BLaER1 treated with 17β-estradiol and CSF1 and Interleukin-3, amounts not matched to agents 10 nM and 100 nM (cell line): ENCODE measurements at regions not wholly inside any gene's neighbourhood (a gene's known extent, or its start where the extent isn't known, plus 50 kb on each side); places are given as distances from the start of the nearest gene placed in this dataset.

Source experiments
- H3K27ac ChIP-seq, 11 experiments: shearing (Covaris generic); formaldehyde crosslinking; 2 replicates each; pipeline ENCODE4 v1.8.1; 2022
- H3K27me3 ChIP-seq, 11 experiments: shearing (Covaris generic); formaldehyde crosslinking; 2 replicates each; pipeline ENCODE4 v1.8.1; 2022
- H3K36me3 ChIP-seq, 11 experiments: shearing (Covaris generic); formaldehyde crosslinking; 2 replicates each; pipeline ENCODE4 v1.8.1; 2022
- H3K4me1 ChIP-seq, 10 experiments: shearing (Covaris generic); formaldehyde crosslinking; 2 replicates each; pipeline ENCODE4 v1.8.1; 2022
- H3K4me2 ChIP-seq, 11 experiments: shearing (Covaris generic); formaldehyde crosslinking; 2 replicates each; pipeline ENCODE4 v1.8.1; 2022
- H3K4me3 ChIP-seq, 10 experiments: shearing (Covaris generic); formaldehyde crosslinking; 2 replicates each; pipeline ENCODE4 v1.8.1; 2022
- H3K9ac ChIP-seq, 11 experiments: shearing (Covaris generic); formaldehyde crosslinking; 2 replicates each; pipeline ENCODE4 v1.8.1; 2022
- H3K9me3 ChIP-seq, 11 experiments: shearing (Covaris generic); formaldehyde crosslinking; replicated peaks in 1 of 11; 2 replicates each; pipeline ENCODE4 v1.8.1; 2022
- H4K20me1 ChIP-seq, 11 experiments: shearing (Covaris generic); formaldehyde crosslinking; 2 replicates each; pipeline ENCODE4 v1.8.1; 2022
- Cebpa-rat ChIP-seq, 11 experiments: shearing (Covaris generic); IDR thresholded peaks; 2 replicates each; pipeline ENCODE4 v1.8.1; 2022

DNA sequence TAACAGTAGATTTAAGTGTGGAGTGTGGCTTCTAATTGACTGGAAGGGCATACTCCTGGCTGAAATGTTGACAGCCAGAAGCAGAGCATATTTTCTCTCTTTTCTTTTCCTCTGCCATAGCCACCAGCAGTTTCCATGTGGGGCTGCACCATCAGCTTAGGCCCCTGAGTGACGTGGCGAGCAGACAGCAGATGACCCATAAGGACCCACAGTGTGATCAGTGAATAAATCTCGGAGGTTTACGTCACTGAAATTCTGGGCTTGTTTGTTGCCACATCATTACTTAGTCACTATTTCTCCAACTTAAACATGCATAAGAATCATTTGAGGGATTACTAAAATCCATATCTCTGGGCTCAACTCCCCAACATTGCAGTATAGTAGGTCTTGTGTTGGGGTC lies 549.7 kb upstream of the TMEM132C start:
- Histone ChIP-seq H3K27me3 (no peaks in the 10 kb centered on the region), H3K27ac (no peak overlapping the region), H3K9ac (no peak overlapping the region), H4K20me1 (no peaks in the 10 kb centered on the region), H3K36me3 (no peaks in the 10 kb centered on the region), H3K4me2 (no peak overlapping the region), H3K4me3 (no peak overlapping the region), H3K9me3 (no peaks in the 10 kb centered on the region), H3K4me1 (no peaks in the 10 kb centered on the region)
- no peak for TF ChIP-seq Cebpa-rat (IDR thresholded peaks at IDR 0.05)

DNA sequence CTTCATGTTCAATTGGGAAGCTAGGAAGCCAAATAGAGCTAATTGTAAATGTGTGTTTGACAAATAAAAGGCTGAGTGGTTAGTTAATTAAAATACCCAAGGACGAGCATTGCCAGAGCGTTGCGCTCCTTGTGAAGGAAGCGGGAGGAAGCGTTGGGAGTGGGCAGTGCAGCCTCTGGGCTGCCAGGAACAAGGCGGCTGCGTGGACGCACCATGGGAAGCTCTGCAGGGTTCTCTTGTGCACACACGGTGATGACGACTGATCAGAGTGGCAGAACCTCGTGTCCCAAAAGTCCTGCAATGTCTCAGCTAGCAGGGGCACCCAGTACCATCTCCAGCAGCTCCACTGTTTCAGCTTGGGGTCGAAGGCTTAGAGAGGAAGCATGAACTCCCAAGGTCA lies 546.6 kb upstream of the TMEM132C start:
- no peak for TF ChIP-seq Cebpa-rat (IDR thresholded peaks at IDR 0.05)
- Histone ChIP-seq H3K27me3 (no peaks in the 10 kb centered on the region), H3K36me3 (no peaks in the 10 kb centered on the region), H3K9ac (no peak overlapping the region), H3K4me3 (no peak overlapping the region), H3K4me1 (peaks cover 0 to 5% (median 0%) of the 10 kb centered on the region in 10 experiments; a peak in 3 of 20 replicates), H3K4me2 (no peak overlapping the region), H3K27ac (no peak overlapping the region), H3K9me3 (peaks cover 0 to 7% (median 0%) of the 10 kb centered on the region in 11 experiments; a peak in 1 of 22 replicates), H4K20me1 (no peaks in the 10 kb centered on the region)

DNA sequence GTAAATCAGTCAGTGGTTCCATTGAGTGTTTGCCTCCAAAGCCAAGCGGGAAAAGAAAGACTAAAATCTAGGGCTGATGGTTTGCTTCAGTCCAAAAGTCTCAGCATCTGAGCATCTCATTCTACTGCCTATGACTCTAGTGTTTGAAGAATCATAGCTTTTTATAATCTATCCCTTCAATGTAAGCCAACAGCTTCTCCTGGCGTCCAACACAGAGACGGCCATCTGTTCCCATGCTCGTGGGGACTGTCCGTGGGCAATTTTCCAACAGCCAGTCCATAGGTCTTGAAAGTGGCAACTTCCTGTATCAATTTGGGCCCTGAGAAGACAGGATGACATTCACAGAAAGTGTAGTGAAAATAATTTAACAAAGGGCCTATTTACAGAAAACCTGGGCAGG lies 544.4 kb upstream of the TMEM132C start:
- no peak for TF ChIP-seq Cebpa-rat (IDR thresholded peaks at IDR 0.05)
- Histone ChIP-seq H4K20me1 (no peaks in the 10 kb centered on the region), H3K27ac (no peak overlapping the region), H3K4me2 (no peak overlapping the region), H3K9me3 (peaks cover 0 to 7% (median 0%) of the 10 kb centered on the region in 11 experiments; a peak in 1 of 22 replicates), H3K27me3 (no peaks in the 10 kb centered on the region), H3K4me1 (peaks cover 0 to 5% (median 0%) of the 10 kb centered on the region in 10 experiments; a peak in 3 of 20 replicates), H3K9ac (no peak overlapping the region), H3K4me3 (no peak overlapping the region), H3K36me3 (no peaks in the 10 kb centered on the region)

DNA sequence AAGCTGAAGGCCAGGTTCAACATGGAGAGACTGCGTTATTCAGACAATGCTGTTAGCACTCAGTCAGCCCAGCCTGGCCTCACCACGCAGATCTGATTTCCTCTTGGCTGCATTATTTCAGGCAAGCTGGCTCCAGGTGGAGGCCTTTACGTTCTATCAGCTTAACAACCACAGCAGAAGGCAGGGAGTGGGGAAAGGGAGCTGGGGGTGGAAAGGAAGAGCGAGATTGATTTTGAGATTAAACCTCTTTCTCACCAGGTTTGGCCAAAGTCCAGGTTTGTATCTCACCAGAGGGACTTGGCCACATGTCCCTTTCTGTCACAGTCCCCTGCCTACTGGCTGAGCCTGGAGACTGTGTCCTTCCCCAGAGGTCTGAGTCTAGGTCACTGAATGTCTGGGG lies 543.7 kb upstream of the TMEM132C start:
- Histone ChIP-seq H3K27me3 (no peaks in the 10 kb centered on the region), H4K20me1 (no peaks in the 10 kb centered on the region), H3K4me2 (no peak overlapping the region)

DNA sequence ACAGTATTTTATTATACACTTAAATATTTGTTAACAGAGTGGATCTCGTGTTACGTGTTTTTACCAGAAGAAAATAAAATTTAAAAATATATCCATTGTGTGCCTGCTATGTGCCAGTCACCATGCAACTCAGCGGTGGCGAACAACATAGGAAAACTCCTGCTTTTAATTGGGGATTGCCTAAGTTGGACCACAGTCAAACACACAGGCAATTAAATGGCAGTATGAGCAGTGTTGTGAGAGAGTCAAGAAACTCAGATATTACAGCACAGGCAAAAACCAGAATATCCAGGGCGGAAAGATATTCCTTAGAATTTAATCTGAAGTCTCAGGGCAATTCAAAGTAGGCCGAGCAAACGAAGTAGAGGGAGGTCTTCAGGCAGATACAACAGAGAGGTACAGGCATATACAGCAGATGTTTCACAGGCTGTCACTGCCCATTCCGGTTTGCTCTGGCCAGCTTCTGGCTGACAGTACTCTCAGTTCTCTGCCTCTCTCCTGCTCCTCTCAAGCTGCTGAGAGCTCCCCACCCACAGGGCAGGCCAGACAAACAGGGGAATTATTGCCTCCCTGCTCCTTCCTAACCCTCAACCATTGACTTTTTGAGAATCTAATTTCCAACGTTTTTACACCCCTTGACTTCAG lies 540.2 kb upstream of the TMEM132C start:
- H3K9me3 ChIP-seq: peaks cover 0 to 14% (median 7%) of the 10 kb centered on the region in 11 experiments; a peak in 7 of 22 replicates
- no peak overlapping the region for H3K4me3 ChIP-seq
- peaks cover 10 to 34% (median 22%) of the 10 kb centered on the region in 10 experiments for H3K4me1 ChIP-seq
- H3K4me2 ChIP-seq: no peak overlapping the region
- TF ChIP-seq Cebpa-rat (IDR thresholded peaks at IDR 0.05): no peak
- no peaks in the 10 kb centered on the region for H4K20me1 ChIP-seq
- no peaks in the 10 kb centered on the region for H3K36me3 ChIP-seq
- H3K27me3 ChIP-seq: no peaks in the 10 kb centered on the region
- no peak overlapping the region for H3K27ac ChIP-seq
- H3K9ac ChIP-seq: no peak overlapping the region

More for the DNA sequence above, 543.7 kb upstream of the TMEM132C start:
- Histone ChIP-seq H3K4me3 (no peak overlapping the region), H3K27ac (no peak overlapping the region), H3K9me3 (peaks cover 0 to 8% (median 1%) of the 10 kb centered on the region in 11 experiments; a peak in 5 of 22 replicates), H3K36me3 (no peaks in the 10 kb centered on the region), H3K9ac (no peak overlapping the region), H3K4me1 (peaks cover 0 to 8% (median 0%) of the 10 kb centered on the region in 10 experiments; a peak in 4 of 20 replicates)
- TF ChIP-seq Cebpa-rat (IDR thresholded peaks at IDR 0.05): no peak

DNA sequence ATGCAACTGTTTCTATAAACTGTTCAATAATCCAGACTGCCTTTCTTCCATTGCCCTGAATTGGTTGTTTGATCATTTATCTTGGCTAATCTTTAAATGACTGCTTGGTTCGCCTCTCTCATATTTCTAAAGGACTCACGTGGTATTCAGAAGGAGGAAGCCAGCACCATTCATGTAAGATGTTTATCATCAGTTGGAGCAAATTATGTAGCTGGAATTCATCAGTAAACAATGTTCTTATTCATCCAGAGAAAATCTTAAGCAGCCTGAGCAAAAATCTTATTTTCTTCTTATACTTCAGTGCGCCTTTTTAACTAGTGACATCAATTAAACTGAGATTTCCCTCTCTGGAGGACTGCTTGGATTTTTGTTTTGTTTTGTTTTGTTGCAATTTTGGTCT lies 538.7 kb upstream of the TMEM132C start:
- Histone ChIP-seq H4K20me1 (no peaks in the 10 kb centered on the region), H3K4me3 (no peak overlapping the region), H3K4me1 (peaks cover 10 to 38% (median 23%) of the 10 kb centered on the region in 10 experiments)

DNA sequence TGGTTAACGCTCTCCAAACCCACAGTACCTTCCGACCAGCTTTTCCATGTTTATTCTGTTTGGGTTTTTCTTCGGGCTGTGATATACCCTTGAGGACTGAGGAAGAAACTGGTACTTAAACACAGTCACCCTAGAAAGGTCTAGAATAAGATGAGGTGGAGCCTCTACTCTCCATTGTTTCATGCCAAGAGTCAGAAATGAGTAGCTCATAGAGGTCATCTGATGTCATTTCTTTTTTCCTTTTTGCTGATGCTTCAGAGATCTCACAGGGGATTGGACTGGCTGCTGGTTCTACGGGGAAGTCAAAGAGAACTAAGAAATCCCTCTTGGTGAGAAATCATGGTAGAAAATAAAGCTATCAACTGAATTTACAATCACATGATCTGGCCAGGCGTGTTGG lies 538.2 kb upstream of the TMEM132C start:
- Histone ChIP-seq H3K4me3 (no peak overlapping the region), H3K4me1 (peaks cover 10 to 38% (median 23%) of the 10 kb centered on the region in 10 experiments), H3K9ac (no peak overlapping the region), H3K9me3 (peaks cover 0 to 14% (median 7%) of the 10 kb centered on the region in 11 experiments; a peak in 9 of 22 replicates), H3K36me3 (no peaks in the 10 kb centered on the region), H3K27me3 (no peaks in the 10 kb centered on the region), H3K27ac (no peak overlapping the region), H3K4me2 (peak overlapping the region; percentile 41 to 78 (median 62)), H4K20me1 (no peaks in the 10 kb centered on the region)
- TF ChIP-seq Cebpa-rat (IDR thresholded peaks at IDR 0.05): no peak

More for the DNA sequence above, 538.7 kb upstream of the TMEM132C start:
- Histone ChIP-seq H3K9me3 (peaks cover 0 to 14% (median 7%) of the 10 kb centered on the region in 11 experiments; a peak in 7 of 22 replicates), H3K27me3 (no peaks in the 10 kb centered on the region), H3K36me3 (no peaks in the 10 kb centered on the region), H3K4me2 (peak overlapping the region in 8 of 11 experiments; percentile 45 to 78 (median 66); a peak in 13 of 22 replicates), H3K9ac (no peak overlapping the region), H3K27ac (no peak overlapping the region)
- no peak for TF ChIP-seq Cebpa-rat (IDR thresholded peaks at IDR 0.05)

DNA sequence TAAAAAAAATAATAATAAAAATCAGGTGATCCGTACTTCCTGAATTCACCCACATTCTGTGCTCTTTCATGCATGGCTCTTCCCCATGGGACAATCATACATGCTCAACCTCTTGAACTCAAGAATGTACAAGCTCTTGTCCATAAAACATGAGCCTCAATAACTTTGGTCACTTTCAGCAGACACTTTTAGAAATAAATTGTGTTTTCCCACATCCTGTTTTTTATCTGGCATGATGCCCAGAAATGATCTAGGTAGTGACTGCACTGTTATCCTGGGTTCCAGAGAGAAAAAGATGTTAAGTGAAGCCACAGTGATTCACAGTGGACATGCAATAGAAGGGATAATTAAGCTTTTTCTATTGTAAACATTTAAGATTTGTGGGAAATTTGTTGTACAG lies 537.6 kb upstream of the TMEM132C start:
- no peaks in the 10 kb centered on the region for H3K27me3 ChIP-seq
- peaks cover 10 to 38% (median 23%) of the 10 kb centered on the region in 10 experiments for H3K4me1 ChIP-seq
- H3K36me3 ChIP-seq: no peaks in the 10 kb centered on the region
- no peak overlapping the region for H3K4me3 ChIP-seq
- no peaks in the 10 kb centered on the region for H4K20me1 ChIP-seq
- no peak for TF ChIP-seq Cebpa-rat (IDR thresholded peaks at IDR 0.05)
- H3K27ac ChIP-seq: no peak overlapping the region
- no peak overlapping the region for H3K9ac ChIP-seq
- peak overlapping the region; percentile 41 to 78 (median 62) for H3K4me2 ChIP-seq
- peaks cover 0 to 14% (median 7%) of the 10 kb centered on the region in 11 experiments; a peak in 9 of 22 replicates for H3K9me3 ChIP-seq

DNA sequence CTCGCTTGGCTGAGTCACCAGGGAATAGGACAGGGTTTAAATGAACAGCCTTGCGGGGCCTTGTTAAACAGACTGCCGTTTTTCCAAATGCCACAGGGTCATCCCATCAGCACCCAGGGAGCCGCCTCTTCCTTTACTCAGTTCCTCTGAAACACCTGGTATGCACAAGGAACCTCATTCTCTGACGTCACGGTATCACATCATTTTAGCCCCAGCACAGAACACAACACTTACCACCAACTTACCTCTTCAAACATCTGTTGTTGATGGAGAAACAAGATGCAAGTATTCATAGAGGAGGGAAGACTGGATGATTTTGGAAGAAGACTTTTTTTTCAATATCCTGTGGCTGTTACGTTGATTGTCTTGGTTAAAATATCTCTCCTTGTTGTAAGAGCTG lies 535.3 kb upstream of the TMEM132C start:
- Histone ChIP-seq H4K20me1 (no peaks in the 10 kb centered on the region), H3K27me3 (no peaks in the 10 kb centered on the region), H3K36me3 (no peaks in the 10 kb centered on the region), H3K4me3 (no peak overlapping the region), H3K4me2 (peak overlapping the region in 6 of 11 experiments; percentile 0 to 50 (median 36); a peak in 8 of 22 replicates), H3K27ac (no peak overlapping the region), H3K9me3 (peaks cover 0 to 9% (median 4%) of the 10 kb centered on the region in 11 experiments; a peak in 8 of 22 replicates), H3K4me1 (peaks cover 10 to 33% (median 23%) of the 10 kb centered on the region in 10 experiments), H3K9ac (no peak overlapping the region)
- TF ChIP-seq Cebpa-rat (IDR thresholded peaks at IDR 0.05): no peak

DNA sequence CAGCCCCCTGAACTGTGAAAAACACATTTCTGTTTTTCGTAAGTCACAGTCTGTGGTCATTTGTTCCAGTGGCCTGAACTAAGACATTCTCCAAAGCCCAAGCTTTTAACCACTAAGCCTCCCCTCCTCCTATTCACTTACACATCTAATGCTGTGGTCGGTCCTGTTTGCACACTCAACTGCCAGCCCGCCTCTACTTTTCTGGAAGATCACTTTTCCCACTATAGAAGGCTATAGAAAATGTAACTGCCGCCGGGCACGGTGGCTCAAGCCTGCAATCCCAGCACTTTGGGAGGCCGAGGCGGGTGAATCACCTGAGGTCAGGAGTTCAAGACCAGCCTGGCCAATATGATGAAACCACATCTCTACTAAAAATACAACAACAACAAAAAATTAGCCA lies 524.7 kb upstream of the TMEM132C start:
- Histone ChIP-seq H3K27ac (no peak overlapping the region), H4K20me1 (no peaks in the 10 kb centered on the region), H3K4me3 (no peak overlapping the region), H3K4me1 (no peaks in the 10 kb centered on the region), H3K4me2 (no peak overlapping the region), H3K9me3 (no peaks in the 10 kb centered on the region), H3K9ac (no peak overlapping the region), H3K36me3 (no peaks in the 10 kb centered on the region), H3K27me3 (no peaks in the 10 kb centered on the region)
- no peak for TF ChIP-seq Cebpa-rat (IDR thresholded peaks at IDR 0.05)
